ENCODE measurements at regions not wholly inside any gene's neighbourhood (a gene's known extent, or its start where the extent isn't known, plus 50 kb on each side); places are given as distances from the start of the nearest gene placed in this dataset. TPM values are rescaled to one million over a fixed set of nuclear protein-coding genes. Genes with fewer than 3 reads are reported as not detected.

- TF ChIP-seq CTCF (conservative IDR thresholded peaks at IDR 0.05; ENCODE audit: low read depth, low read length) (no peak), EZH2 (IDR thresholded peaks at IDR 0.05; ENCODE audit: borderline replicate concordance, low read depth, low read length, poor library complexity, severe bottlenecking) (no peak)
- H3K27ac ChIP-seq (ENCODE audit: low read depth, low read length, poor library complexity, severe bottlenecking) = peak overlapping the region; percentile 61
- no peaks in the 10 kb centered on the region for H3K27me3 ChIP-seq (replicated peaks; ENCODE audit: insufficient read depth, low read depth, low read length, poor library complexity)
- ChIA-PET POLR2A (ENCODE audit: low non-redundant PET) (no interaction called here), CTCF (no interaction called here)
- H3K4me3 ChIP-seq (ENCODE audit: low read depth, low read length, poor library complexity, severe bottlenecking) = no peak overlapping the region
- BruUV-seq (replicated peaks) = no TSS peak
- peak; percentile 86 for DNase-seq (ENCODE audit: low spot score)
- intact Hi-C loops (cut with micrococcal nuclease; ENCODE audit: unreplicated experiment) = no loop called here
- H3K36me3 ChIP-seq (ENCODE audit: insufficient read depth, low read length, poor library complexity, severe bottlenecking) = no peaks in the 10 kb centered on the region
- peaks cover 29% of the 10 kb centered on the region for H3K4me1 ChIP-seq (ENCODE audit: insufficient read depth, low read length, poor library complexity, severe bottlenecking)
- no peaks in the 10 kb centered on the region for H3K9me3 ChIP-seq (ENCODE audit: low read depth, low read length, poor library complexity, severe bottlenecking)
Measured at GRCh38 chr2:225735844-225736243, 336.3 kb downstream of the NYAP2 start.

GRCh38 chr2:225725726-225726125 is 326.2 kb downstream of the NYAP2 start:
- H3K9me3 ChIP-seq (ENCODE audit: low read depth, low read length, poor library complexity, severe bottlenecking) = no peaks in the 10 kb centered on the region
- intact Hi-C loops (cut with micrococcal nuclease; ENCODE audit: unreplicated experiment) = no loop called here
- POLR2A ChIA-PET (ENCODE audit: low non-redundant PET) = no interaction called here
- no peak overlapping the region for H3K4me3 ChIP-seq (ENCODE audit: low read depth, low read length, poor library complexity, severe bottlenecking)
- no peaks in the 10 kb centered on the region for H3K27me3 ChIP-seq (replicated peaks; ENCODE audit: insufficient read depth, low read depth, low read length, poor library complexity)
- CTCF ChIA-PET = no interaction called here
- H3K27ac ChIP-seq (ENCODE audit: low read depth, low read length, poor library complexity, severe bottlenecking) = no peak overlapping the region
- peaks cover 4% of the 10 kb centered on the region for H3K4me1 ChIP-seq (ENCODE audit: insufficient read depth, low read length, poor library complexity, severe bottlenecking)
- DNase-seq (ENCODE audit: low spot score) = no peak
- no peaks in the 10 kb centered on the region for H3K36me3 ChIP-seq (ENCODE audit: insufficient read depth, low read length, poor library complexity, severe bottlenecking)
- no peak for TF ChIP-seq EZH2 (IDR thresholded peaks at IDR 0.05; ENCODE audit: borderline replicate concordance, low read depth, low read length, poor library complexity, severe bottlenecking)
- TF ChIP-seq CTCF (conservative IDR thresholded peaks at IDR 0.05; ENCODE audit: low read depth, low read length) = no peak
- no TSS peak for BruUV-seq (replicated peaks)

Small RNA genes lying in the stretch of these regions (microRNA-seq; reads per million reads assigned to microRNA genes)
- gene MIR5702 = not detected

Measured in A673 (cell line).